HL-60 (cell line): ENCODE measurements at regions not wholly inside any gene's neighbourhood (a gene's known extent, or its start where the extent isn't known, plus 50 kb on each side); places are given as distances from the start of the nearest gene placed in this dataset.

Source experiments
- DNase-seq, 2 experiments: peaks; one replicate each; pipeline ENCODE4 v3.0.0-alpha.2; 2010 to 2020; ENCODE audit warnings: low read depth in 1 of 2, low spot score in 1 of 2
- H3K27ac ChIP-seq: fragments of 250-450 bp; sonication (Bioruptor Pico); replicated peaks from 2 replicates; pipeline ENCODE4 v1.5.1; 2020; ENCODE audit warnings: mild to moderate bottlenecking, moderate library complexity
- H3K27me3 ChIP-seq: fragments of 250-450 bp; sonication (Bioruptor Pico); 2 replicates; pipeline ENCODE4 v1.5.1; 2021; ENCODE audit warnings: mild to moderate bottlenecking, moderate library complexity; ENCODE audit not compliant: insufficient read depth, poor library complexity, severe bottlenecking
- H3K4me3 ChIP-seq: replicated peaks from 2 replicates; pipeline ENCODE4 v1.5.1; 2011; ENCODE audit warnings: mild to moderate bottlenecking, control low read depth, low read length; ENCODE audit not compliant: insufficient read depth
- GABPA ChIP-seq: IDR thresholded peaks from 2 replicates; pipeline ENCODE4 v1.6.1; 2012; ENCODE audit warnings: low read depth
- POLR2AphosphoS5 ChIP-seq: IDR thresholded peaks from 2 replicates; pipeline ENCODE4 v1.6.1; 2012; ENCODE audit warnings: low read depth
- SPI1 ChIP-seq: IDR thresholded peaks from 2 replicates; pipeline ENCODE4 v1.6.1; 2012; ENCODE audit warnings: low read depth, mild to moderate bottlenecking, borderline replicate concordance
- TF ChIP-seq, protein P1 (sequence below): IDR thresholded peaks from one replicate; pipeline ENCODE4 v1.5.1; 2011; ENCODE audit warnings: low read length, control low read depth, inconsistent platforms; ENCODE audit not compliant: insufficient read depth
- TF ChIP-seq, protein P2 (sequence below): IDR thresholded peaks from 2 replicates; pipeline ENCODE4 v1.6.1; 2012; ENCODE audit warnings: low read depth; ENCODE audit not compliant: insufficient replicate concordance

DNA sequence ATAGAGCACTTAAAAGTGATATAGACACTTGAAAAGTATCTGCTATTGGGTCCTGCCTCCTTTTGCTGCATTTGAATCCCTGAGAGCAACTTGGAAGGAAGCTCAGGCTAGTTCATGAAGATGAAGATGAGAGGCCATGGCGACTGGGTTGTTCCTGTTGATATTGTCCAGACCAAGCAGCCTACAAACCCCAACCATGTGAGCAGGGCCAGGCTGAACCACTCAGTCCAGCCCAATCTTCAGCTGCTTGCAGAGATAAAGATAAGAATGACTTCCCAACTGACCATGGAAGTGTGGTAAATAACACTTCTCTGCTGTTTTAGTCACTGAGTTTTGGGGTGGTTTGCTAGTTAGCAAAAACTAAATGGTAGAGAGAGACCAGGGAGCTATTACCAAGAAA is 417.6 kb downstream of the SOX11 start:
- no peak for DNase-seq
- TF ChIP-seq GABPA (no peak), POLR2AphosphoS5 (no peak), SPI1 (no peak)
- TF ChIP-seq, protein P1, sequence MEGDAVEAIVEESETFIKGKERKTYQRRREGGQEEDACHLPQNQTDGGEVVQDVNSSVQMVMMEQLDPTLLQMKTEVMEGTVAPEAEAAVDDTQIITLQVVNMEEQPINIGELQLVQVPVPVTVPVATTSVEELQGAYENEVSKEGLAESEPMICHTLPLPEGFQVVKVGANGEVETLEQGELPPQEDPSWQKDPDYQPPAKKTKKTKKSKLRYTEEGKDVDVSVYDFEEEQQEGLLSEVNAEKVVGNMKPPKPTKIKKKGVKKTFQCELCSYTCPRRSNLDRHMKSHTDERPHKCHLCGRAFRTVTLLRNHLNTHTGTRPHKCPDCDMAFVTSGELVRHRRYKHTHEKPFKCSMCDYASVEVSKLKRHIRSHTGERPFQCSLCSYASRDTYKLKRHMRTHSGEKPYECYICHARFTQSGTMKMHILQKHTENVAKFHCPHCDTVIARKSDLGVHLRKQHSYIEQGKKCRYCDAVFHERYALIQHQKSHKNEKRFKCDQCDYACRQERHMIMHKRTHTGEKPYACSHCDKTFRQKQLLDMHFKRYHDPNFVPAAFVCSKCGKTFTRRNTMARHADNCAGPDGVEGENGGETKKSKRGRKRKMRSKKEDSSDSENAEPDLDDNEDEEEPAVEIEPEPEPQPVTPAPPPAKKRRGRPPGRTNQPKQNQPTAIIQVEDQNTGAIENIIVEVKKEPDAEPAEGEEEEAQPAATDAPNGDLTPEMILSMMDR, result no peak
- TF ChIP-seq, protein P2, sequence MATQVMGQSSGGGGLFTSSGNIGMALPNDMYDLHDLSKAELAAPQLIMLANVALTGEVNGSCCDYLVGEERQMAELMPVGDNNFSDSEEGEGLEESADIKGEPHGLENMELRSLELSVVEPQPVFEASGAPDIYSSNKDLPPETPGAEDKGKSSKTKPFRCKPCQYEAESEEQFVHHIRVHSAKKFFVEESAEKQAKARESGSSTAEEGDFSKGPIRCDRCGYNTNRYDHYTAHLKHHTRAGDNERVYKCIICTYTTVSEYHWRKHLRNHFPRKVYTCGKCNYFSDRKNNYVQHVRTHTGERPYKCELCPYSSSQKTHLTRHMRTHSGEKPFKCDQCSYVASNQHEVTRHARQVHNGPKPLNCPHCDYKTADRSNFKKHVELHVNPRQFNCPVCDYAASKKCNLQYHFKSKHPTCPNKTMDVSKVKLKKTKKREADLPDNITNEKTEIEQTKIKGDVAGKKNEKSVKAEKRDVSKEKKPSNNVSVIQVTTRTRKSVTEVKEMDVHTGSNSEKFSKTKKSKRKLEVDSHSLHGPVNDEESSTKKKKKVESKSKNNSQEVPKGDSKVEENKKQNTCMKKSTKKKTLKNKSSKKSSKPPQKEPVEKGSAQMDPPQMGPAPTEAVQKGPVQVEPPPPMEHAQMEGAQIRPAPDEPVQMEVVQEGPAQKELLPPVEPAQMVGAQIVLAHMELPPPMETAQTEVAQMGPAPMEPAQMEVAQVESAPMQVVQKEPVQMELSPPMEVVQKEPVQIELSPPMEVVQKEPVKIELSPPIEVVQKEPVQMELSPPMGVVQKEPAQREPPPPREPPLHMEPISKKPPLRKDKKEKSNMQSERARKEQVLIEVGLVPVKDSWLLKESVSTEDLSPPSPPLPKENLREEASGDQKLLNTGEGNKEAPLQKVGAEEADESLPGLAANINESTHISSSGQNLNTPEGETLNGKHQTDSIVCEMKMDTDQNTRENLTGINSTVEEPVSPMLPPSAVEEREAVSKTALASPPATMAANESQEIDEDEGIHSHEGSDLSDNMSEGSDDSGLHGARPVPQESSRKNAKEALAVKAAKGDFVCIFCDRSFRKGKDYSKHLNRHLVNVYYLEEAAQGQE, result no peak
- Histone ChIP-seq H3K4me3 (no peak overlapping the region), H3K27ac (no peak overlapping the region), H3K27me3 (peaks cover 3% of the 10 kb centered on the region)

DNA sequence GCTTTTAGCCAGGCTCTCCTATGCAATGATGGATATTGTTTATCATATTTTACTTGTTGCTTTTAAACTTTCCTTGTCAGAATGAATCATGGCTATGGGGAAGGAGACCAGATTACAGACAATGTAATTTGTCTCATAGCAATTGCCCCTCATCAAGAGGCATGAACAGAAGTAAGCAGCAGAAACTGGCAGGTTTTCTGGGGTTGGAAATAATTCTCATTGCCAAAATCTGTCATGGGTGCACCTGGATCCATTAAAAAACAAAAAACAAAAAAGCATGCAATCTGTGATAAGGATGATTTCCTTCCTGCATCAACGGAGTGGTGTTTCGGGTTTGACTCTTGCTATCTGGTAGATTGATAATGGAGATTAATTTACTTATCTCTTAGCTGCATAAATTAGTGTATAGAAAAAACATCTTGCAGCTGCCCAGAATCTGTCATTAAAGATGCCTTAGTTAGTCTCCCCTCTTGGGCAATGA is 419.6 kb downstream of the SOX11 start:
- H3K27ac ChIP-seq, result no peak overlapping the region
- H3K4me3 ChIP-seq, result no peak overlapping the region
- DNase-seq, result no peak
- peaks cover 3% of the 10 kb centered on the region for H3K27me3 ChIP-seq
- TF ChIP-seq, protein P2, result no peak
- no peak for TF ChIP-seq POLR2AphosphoS5
- TF ChIP-seq GABPA, result no peak
- no peak for TF ChIP-seq SPI1
- TF ChIP-seq, protein P1, result no peak

DNA sequence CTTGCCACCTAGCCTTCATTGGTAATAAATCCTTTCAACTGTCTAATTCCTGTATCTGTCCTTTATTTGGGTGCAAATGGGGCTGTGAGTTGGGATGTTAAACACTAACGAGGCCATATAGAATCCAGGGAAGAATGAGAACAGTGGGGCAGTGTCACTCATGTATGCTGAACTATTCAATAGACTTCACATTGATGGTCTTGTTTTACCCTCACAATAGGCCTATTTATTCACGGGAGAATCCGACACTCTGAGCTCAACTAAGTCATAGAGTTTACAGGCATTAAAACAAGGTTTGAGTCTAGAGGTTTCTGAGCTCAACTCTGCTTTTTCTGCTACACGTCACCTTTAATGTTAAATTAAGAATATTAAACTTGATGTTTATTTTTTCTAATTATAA is 421.6 kb downstream of the SOX11 start:
- Histone ChIP-seq H3K27me3 (peaks cover 3% of the 10 kb centered on the region), H3K27ac (no peak overlapping the region), H3K4me3 (no peak overlapping the region)
- no peak for DNase-seq
- TF ChIP-seq, protein P2, result no peak
- no peak for TF ChIP-seq GABPA
- no peak for TF ChIP-seq SPI1
- TF ChIP-seq, protein P1, result no peak
- TF ChIP-seq POLR2AphosphoS5, result no peak
